DMS53 (cell line): ENCODE measurements at regions not wholly inside any gene's neighbourhood (a gene's known extent, or its start where the extent isn't known, plus 50 kb on each side); places are given as distances from the start of the nearest gene placed in this dataset.
A peak's percentile ranks its signal among the peaks of the same experiment; 100 is the strongest.

Experiments used
- DNase-seq: peaks from one replicate; lab custom pipeline; 2025; lab: John Stamatoyannopoulos, UW

DNA sequence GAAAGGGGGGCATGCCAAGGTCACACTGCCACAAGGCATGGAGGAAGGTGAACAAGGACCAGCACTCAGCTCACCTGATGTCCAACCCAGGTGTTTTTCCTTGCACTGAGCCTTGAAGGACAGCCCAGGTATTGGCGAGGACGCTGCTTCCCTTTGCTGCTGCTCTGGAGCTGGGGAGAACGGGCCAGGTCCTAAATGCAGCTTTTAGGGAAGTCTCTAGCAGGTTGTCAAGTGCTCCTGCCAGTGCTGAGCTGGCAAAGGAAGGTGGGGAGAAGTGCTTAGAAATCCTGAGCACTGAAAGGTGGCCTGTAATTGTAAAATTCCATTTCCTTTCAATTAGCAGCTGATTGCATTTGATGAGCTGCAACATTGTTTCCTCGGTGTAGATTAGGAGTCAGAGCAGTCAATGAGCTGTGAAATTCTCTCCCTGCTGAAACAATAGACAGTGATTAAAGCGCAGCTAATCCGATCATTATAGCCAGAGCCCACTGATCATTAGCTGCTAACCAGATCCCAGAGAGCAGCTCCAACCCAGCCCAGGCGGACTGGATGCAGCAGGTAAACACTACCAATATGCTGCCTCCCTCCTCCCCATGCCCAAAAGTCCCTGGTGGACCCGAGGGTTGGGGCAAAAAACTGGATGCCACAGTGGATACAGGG, 507.6 kb downstream of the INSC start:
- no peak for DNase-seq

DNA sequence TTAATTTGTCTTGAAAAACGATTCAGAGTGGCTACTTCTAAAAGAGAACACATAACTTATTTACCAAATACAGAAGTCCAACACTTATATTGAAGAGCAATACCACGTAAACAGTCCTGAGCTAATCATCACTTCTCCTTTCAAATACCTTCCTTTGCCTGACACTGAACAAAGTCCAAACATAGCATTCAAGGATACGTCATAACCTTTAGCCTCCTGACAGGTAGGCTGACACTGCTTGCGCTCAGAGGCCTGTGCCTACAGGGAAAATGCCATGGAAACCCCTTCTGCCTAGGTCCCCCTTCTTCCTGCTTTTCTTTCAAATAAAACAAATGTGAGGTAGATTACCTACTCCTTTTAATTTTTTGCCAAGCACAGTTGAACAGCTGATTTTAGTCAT, 510.0 kb downstream of the INSC start:
- peak; percentile 7 for DNase-seq

DNA sequence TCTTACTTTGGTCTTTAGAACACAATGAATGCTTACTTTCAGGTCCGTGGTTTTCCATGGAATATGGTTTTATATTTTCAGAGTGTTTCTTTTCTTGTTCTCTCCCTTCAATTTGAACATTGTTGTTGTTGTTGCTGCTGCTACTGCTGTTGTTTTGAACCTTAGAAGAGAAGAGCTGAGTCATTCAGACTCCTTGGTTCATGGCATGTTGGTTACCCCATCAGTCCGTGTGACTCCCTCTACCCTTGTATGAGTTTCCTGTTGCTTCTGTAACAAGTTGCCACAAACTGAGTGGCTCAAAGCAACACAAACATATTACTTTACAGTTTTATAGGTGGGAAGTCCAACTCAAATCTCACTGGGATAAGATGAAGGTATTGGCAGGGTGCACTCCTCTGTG, 511.0 kb downstream of the INSC start:
- DNase-seq = no peak

DNA sequence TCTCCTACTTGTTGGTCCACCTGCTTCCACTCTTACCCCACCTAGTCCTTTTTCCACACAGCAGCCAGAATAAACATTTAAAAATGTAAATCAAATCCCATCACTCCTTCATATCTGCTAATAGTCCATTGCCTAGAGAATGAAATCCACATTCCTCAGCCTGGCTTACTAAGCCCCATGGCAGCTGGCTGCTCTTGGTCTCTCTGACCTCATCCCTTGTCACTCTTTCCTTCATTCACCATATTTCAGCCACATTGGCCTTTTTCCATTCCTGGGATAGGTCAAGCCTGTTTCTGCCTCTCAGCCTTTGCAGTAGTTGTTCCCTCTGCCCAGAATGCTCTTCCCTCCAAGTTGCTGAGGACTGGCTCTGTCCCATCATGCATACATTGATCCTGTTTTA, 512.8 kb downstream of the INSC start:
- DNase-seq = peak; percentile 7

DNA sequence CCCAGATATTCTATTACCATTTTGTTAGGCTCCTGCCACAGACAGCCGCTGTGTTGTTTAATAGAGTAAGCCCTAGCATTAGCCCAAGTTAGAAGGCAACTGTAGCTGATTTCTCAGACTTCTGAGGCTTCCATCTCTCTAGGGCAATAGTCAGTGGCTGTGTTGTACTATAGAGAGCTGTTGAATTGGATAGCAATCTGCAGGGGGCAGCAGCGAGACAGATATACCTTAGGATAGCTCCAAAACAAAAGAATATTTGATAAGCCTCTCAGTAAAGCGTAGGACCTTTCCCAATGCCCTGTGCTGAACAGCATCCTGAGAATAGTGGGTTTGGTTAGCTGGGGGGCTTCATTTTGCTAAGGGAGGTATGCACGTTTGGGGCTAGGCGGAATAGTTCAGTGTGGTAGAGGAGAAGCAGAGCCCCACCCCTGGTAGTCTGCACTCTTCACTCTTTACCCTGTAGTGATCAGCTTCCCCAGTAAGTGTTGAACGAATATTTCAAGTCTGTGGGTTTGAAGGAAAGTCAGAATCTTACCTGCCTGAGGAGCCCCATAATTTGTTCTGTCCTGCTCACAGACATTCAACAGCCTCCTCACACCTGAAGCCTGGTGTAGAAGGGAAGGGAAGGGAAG, 515.1 kb downstream of the INSC start:
- DNase-seq = peak; percentile 83

DNA sequence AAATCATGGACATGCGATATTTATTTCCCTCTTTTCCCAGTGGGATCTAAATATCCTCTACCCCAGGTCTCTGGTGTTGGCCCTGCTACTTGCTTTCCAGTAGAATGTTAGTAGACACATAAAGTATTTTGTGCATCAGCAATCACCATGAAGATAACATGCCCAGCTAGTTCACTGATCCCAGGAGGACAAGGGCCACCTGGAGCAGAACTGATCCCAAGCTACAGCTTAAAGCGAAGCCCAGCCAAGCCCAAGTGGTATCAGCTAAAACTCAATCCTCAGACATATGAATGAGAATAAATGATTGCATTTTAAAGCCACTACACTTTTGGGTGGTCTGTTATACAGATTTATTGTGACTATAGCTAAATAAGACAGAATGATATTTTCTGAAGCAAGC, 516.2 kb downstream of the INSC start:
- DNase-seq = no peak

DNA sequence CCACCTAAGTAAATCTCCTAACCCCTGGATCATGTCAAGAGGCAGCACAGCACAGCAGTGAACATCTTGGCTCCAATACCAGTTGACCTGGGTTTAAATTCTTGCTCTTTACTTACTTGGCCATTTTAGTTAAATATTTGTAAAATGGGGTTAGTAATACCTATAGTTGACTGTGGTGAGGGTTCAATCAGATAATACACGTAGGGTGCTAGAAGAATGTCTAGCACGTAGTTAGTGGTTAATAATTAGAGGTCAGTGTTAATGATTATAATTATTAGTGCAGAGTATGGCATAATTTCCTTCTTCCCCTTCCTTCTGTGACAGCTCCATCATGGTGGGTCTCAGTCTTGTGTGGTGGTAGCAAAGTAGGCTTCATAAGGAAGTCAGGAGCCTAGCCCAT, 520.8 kb downstream of the INSC start:
- no peak for DNase-seq

DNA sequence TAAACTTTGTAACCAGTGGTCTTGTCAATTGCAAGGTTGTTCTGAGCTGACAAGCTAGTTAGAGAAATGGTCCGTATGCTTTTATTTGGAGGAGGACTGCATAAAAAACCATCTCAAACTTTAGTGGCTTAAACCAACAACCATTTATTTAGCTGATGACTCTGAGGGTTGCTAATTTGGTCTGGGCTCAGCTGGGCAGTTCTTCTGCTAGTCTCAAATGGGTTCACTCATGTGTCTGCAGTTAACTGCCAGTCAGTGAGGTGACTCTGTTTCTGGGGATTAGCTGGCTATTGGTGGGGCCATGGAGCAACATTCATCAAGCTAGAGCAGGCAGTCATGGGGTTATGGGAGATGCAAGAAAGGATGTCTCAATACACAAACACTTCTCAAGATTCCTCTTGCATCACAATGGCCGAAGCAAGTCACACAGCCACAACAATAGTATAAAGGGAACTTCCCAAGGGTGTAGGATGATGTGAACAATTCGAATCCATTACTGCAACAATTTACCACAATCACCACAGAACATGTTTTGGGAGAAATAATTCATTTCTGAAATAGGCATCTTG, 521.9 kb downstream of the INSC start:
- DNase-seq = no peak

DNA sequence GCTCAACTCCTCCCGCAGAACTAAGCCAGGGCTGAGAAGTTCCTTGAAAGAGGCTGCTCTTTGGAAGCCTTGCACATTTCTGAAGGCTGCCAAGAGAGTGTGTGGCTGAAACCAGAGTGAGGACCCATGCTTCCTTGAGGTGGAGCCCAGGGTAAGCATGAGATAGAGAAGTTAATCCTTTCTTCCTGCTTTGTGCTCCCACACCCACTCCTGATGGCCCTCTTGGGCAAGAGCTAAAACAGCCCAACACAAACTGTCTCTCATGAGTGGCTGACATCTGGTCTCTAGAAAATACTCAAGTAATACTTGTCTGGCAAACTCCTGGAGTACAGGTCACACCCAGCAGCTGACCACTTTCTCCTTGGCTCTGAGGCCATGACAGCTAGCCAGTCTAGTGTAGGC, 523.7 kb downstream of the INSC start:
- DNase-seq = no peak

DNA sequence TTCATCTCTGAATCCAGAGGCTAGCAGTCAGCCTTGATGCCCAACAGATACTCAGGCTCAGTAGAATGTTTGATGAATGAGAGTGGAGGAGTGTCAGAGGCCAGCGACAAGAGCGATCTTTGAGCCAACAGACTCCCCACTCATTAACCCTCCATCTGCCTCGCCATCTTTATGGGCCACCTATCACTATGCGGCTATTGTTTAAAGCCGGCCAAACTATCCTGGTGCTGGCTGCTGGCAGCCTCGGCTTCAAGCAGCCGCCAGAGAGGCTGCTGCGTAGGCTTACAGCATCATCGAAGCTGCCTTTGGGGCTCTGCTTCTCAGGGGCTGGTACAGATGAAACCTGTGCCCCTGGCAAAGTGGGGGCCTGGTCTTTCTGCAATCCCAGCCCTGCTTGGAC, 525.6 kb downstream of the INSC start:
- DNase-seq = no peak

DNA sequence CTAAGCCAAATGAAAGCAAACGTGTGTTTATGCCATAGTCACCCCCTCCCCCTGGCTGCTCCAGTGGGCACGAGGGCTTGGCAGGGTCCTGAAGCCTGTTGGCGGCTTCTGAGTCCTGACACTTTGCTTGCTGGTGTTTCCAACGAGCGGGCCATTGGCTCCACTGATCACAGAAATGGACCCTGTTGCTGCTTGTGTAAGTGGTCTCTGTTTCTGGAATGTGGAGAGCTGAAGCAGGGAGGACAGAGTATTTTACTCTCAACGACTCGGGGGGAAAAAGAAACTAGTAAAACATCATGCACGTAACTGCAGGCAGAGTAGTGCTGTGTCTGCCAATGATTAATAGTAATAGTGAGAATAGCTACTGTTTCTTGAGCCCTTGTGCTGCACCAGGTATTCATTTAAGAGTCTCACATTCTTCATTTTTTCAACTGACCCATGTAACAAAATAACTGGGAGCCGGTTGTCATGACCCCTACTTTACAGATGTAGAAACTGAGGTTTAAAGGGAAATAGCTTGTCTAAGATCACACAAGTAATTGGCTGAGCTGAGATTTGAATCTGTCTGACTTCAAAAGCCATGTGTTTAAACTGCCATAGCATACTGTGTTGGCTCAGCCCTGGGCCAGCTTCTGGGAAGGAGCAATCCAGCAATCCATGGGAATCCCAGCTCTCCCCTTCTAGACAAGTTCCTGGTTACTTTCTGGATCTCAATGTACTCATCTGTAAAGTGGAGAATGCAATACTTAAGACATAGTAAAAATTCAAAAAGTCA, 526.7 kb downstream of the INSC start:
- DNase-seq = no peak

DNA sequence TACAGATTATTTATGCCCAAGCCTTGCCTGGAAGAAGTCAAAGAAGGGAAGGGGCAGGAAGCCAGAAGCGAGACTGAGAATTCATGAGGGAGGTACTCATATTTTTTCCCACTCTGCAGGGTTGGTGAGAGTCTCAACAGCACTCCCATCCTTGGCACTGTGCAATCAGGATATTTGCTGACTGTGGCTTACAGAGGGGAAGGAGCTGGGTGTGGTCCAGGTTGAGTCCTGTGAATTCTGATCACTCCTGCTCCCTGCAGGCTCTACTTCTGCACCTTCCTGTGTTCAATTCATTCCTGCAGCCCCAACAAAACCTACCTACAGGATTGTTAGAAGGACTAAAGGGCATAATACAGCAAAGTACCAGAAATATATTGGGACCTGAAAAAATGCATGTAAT, 530.5 kb downstream of the INSC start:
- no peak for DNase-seq

DNA sequence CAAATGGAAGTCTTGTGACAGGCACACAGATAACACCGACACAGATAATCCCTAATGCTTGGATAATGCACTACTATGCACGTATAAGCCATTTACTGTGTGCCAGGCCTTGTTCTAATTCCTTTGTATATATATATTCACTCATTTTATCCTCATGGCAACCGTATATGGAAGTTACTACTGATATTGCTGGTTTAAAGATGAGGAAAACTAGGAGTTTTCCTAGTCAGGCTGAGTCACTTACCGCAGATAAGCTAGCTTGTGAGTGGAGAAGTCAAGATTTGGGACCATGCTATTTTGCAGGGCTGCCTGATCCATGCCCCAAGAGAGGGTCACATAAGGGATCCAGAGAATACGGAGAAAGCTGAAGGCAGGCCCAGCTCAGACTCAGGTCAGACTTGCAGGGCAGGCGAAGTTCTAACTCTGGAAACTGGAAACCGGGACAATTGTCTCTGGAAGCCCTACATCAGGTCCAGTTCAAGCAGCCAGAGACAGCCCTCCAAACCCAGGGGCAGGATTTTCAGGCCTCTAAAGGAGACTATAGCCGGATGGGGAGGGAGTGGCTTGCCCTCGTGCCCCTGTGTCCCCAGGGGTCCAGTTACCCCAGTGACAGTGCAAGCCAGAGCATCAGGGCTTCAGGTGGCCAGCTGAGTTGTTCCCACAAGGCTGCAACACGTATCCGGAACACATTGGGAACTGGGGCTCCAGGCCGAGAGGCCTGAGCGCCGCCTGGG, 534.8 kb downstream of the INSC start:
- DNase-seq = no peak

DNA sequence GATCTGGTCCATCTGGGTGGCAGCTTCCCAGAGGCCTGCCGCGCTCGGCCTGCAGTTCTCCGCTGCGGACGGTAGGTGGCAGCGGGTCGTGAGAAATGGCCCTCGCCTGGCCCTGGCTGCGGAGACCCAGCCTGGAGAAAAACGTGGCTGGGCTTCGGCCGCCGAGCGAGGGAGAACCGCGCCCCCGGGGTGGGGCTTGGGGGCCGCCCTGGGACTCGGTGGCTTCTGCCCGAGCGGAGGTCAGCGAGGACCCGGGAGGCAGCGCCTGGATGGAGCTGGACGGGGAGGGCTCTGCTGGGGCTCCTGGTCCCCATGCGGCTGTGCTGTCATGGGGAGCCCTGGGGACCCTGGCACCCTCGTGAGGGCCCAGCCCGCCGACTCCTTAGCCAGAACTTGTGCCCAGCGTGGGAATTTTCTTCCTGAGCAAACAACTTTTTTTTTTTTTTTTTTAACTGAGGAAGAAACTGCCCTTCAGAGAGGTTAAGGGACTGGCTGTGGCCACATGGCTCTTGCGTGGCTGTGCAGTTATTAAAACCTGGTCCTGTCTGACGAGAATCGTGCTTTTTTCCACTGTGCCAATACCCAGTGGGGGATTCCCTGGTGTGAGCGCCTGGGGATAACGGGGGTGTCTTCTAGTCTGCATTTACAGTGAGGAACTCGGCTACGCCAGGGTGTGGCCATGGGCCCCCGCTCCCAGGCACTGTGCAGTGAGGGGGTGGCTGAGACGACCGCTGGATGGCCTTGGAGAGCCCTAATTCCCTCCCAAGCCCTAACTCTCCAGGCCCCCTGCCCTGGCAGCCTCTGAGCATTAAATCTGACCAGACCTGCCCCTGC, 535.6 kb downstream of the INSC start:
- peak; percentile 97 for DNase-seq

DNA sequence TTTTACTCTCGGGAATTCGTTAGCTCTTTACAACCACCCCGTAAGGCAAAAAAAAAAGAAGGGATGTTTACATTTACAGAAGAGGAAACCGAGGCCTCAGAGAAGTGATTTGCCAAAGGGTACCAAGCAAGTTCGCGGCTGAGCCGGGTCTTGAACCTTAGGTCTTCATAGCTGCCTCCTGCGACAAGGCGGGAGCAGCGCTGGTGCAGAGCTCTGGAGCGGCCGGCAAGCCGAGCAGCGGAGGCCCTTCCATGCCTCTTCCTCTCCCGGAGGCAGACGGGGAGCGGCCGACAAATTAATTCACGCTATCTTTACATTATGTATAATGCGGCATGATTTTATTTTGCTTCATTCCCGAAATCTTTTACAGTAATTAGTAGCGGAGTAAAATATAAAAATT, 536.3 kb downstream of the INSC start:
- no peak for DNase-seq

DNA sequence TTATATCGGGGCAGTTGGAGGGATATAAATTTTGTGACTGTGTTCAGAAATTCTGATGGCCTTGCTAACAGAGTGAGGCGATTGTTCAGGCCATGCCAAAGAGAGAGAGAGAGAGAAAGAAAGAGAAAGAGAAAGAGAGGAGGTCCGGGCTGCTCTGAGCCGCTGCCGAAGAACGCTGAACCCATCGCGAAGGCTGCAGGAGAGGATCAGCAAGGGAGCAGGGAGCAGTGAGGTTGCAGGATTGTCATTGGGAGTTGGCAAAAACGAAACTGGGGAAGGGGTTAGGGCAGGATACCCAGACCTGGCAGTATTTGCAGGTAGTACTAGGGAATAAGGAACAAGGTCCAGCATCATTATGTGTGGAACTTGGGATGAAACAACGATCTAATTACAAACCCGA, 537.1 kb downstream of the INSC start:
- no peak for DNase-seq

DNA sequence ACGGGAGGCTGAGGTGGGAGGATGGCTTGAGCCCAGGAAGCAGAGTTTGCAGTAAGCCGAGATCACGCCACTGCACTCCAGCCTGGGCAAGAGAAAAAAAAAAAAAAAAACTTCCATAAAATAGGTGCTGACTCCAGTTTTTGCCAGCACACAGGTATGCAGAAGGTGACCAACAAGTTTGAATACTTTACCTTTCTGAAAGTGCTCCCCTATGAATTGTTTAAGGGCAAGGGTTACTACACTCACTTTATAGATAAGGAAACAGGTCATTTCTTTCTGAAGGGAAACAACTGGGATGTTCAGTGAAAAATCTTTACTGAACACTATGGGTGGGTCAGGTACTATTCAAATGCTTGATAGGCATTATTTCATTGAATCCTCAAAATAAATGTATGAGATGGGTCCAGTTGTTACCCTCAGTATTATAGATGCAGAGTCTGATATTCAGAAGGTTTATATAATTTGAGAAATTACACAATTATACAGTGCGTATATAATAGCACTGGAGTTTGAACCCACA, 538.5 kb downstream of the INSC start:
- DNase-seq = no peak

DNA sequence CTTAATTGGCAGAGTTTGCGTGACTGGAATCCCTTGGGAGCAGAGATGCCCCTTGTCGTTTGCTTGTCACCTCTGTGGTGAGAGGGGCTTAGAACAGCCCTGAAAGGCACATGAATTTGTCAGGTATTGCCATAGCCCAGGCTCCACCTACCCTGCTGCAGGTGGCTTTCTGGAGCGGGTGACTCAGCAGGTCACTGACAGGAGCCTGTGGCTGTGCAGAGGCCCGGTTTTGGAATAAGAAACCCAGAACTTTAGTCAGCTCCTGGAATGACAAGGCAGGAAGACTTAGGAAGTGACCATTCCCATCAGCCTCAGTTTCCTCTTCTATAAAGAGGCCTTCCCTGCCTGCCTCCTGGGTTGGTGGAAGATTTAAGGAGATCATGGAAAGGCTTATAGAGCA, 539.7 kb downstream of the INSC start:
- peak; percentile 85 for DNase-seq

DNA sequence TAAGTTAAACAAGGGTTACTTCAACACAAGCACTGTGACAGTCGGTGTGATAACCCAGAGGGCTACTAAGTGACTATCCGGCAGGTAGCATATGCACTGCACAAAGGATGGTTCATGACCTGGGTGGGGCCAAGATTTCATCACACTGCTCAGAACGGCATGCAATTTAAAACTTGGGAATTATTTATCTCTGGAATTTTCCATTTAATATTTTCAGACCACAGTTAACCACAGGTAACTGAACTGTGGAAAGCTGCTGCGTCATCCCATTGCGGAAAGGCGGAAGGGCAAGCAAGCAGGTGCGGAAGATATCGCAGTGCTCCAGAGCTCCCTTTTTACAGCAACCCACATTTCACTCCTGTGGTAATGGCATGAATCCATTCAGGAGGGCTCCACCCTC, 540.8 kb downstream of the INSC start:
- DNase-seq = no peak

DNA sequence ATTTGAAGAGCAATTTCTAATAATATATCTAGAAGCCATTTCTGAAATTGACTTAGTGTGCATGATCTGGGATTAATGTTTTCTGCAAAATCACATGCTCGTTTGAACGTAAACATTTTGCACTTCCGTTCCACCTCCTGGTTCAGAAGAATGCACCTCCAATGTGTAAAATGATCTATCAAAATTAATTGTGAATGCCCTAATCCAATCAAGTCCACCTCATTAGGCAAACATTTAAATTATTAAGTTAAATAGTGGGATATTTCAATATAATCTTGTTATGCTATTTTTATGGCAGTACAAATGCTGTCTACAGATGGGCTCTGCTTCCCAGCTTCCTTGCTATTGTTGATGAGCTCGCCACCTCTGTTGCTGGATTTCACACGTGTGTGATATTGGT, 542.5 kb downstream of the INSC start:
- DNase-seq = no peak

DNA sequence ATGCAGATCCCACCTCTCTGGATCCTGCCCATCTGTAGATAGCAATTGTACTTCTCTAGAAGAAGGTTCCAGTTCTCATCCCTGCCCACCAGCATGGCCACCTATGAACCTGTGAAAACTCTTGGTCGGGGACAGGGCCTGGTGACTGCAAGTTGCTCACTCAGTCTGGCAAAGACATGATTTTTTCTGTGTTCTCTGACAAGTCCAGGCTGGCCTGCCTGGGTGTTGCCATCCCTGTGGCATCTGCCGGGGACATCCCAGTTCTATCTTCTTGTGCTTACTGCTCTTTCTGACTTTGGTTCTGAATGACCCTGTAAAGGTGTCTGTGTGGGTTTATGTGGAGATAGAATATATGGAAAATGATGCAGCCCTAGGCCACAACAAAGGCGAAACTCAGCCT, 545.8 kb downstream of the INSC start:
- no peak for DNase-seq
